Small intestine (tissue), 7 donors: ENCODE measurements at regions not wholly inside any gene's neighbourhood (a gene's known extent, or its start where the extent isn't known, plus 50 kb on each side); places are given as distances from the start of the nearest gene placed in this dataset.
A peak's percentile ranks its signal among the peaks of the same experiment; 100 is the strongest.

Source experiments
- DNase-seq, 2 donors: peaks; one replicate each; pipeline versions ENCODE4 v3.0.0 to v3.0.0-alpha.2; 2013
- FAIRE-seq: peaks from 2 replicates; lab custom pipeline; 2012; peaks lifted over from hg19 to GRCh38; lab: Jason Lieb, UNC
- H3K27ac ChIP-seq, 3 donors: one replicate each; pipeline ENCODE4 v1.5.1; 2013; ENCODE audit warnings: low read length in 2 of 3, mild to moderate bottlenecking in 2 of 3, control low read depth in 1 of 3, inconsistent platforms in 1 of 3, low read depth in 1 of 3, moderate library complexity in 1 of 3
- H3K27me3 ChIP-seq, 3 donors: one replicate each; pipeline ENCODE4 v1.6.1; 2013; ENCODE audit warnings: low read length in 3 of 3, inconsistent platforms in 1 of 3; ENCODE audit not compliant: control insufficient read depth in 3 of 3, insufficient read depth in 3 of 3
- H3K36me3 ChIP-seq, 3 donors: one replicate each; pipeline ENCODE4 v1.6.1; 2013; ENCODE audit warnings: low read length in 3 of 3, inconsistent platforms in 1 of 3, low read depth in 1 of 3, mild to moderate bottlenecking in 1 of 3, moderate library complexity in 1 of 3; ENCODE audit not compliant: control insufficient read depth in 3 of 3, insufficient read depth in 2 of 3
- H3K4me1 ChIP-seq, 3 donors: one replicate each; pipeline ENCODE4 v1.6.1; 2013; ENCODE audit warnings: low read length in 2 of 3, inconsistent platforms in 1 of 3, low read depth in 1 of 3, mild to moderate bottlenecking in 1 of 3, moderate library complexity in 1 of 3; ENCODE audit not compliant: control insufficient read depth in 3 of 3, insufficient read depth in 2 of 3
- H3K4me3 ChIP-seq, 3 donors: one replicate each; pipeline ENCODE4 v1.5.1; 2013; ENCODE audit warnings: low read length in 3 of 3, control low read depth in 1 of 3, inconsistent platforms in 1 of 3, low read depth in 1 of 3, mild to moderate bottlenecking in 1 of 3, moderate library complexity in 1 of 3
- H3K9me3 ChIP-seq, 2 donors: one replicate each; pipeline ENCODE4 v1.6.1; 2013; ENCODE audit warnings: low read depth in 1 of 2, low read length in 1 of 2; ENCODE audit not compliant: control insufficient read depth in 2 of 2, insufficient read depth in 1 of 2
- WGBS, 3 donors: extraction: QIAGEN DNeasy Blood & Tissue Kit; methylation state at CpG; one replicate each; pipeline ENCODE4 v1.1.7; 2013; 5-methylcytosine and 5-hydroxymethylcytosine counted together
- donor health status: healthy with polysubstance abuse.
- donor health status: control.
- donor health status: control.
- donor health status: Bipolar disorder and iron deficiency.
- donor health status: healthy.

DNA sequence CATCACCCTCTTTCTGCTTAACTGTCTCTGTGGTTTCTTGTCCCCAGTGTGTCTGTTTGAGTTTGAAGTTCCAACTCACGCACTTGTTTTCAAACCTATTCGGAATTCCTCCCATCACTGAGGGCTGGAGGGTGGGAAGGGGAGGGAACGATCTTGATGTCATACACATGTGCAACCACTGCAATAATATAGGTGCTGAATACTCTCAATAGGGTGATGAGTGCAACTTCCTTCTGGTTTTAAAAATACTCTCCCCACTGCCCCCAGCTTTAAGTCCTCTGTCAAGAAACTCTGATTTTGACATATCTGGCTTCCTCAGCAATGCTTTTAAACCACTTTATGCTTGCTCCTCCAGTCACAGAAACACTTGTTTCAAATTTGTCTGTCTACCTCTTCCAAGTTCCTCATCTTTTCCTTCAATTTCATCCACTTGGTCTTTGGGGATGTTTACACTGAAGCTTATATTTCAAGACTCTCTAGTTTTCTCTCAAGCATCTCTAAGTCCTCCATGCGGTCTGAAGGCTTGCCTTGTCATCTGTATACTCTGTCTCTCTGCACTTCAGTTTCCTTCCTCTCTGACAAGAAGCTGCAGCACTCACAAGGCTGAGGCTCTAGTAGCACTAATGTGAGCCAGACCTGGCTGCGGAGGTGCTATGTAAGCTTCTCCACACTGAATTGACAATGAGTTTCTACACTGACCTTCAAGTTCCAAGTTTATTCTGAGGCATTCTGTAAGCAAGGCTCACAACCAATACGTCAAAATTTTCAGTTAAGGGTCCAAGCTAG is 422.3 kb downstream of the ZEB2 start:
- DNase-seq: no peak
- Histone ChIP-seq H3K27me3 (no peaks in the 10 kb centered on the region), H3K9me3 (no peaks in the 10 kb centered on the region), H3K4me3 (no peak overlapping the region), H3K27ac (no peak overlapping the region), H3K4me1 (no peaks in the 10 kb centered on the region), H3K36me3 (no peaks in the 10 kb centered on the region)
- WGBS, 3 donors: 67 to 86% (median 75%) methylated on average over 6 of the region's 6 CpGs
- no peak for FAIRE-seq

DNA sequence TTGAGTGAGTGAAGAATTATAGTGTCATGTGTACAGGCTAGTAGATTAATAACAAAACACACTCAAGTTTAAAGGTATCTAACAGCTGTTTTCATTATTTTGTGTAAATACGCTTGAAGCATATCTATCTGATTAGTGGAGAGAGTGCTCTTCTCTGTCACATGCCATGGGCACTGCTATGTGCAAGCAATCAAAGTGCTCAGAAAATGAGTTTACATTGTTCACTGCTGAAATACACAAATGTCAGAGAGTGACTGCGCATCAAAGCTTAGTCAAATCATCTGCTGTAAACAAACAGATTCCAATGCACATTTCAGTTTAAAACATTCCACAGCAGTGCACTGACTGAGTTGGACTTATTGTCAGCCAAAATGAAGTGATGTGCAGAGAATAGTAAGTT is 423.4 kb downstream of the ZEB2 start:
- DNase-seq: no peak
- H3K9me3 ChIP-seq: no peaks in the 10 kb centered on the region
- H3K27me3 ChIP-seq: no peaks in the 10 kb centered on the region
- H3K4me1 ChIP-seq: no peaks in the 10 kb centered on the region
- WGBS, 3 donors: 71 to 93% (median 91%) methylated on average over 2 of the region's 2 CpGs
- no peaks in the 10 kb centered on the region for H3K36me3 ChIP-seq
- no peak overlapping the region for H3K27ac ChIP-seq
- FAIRE-seq: no peak
- H3K4me3 ChIP-seq: no peak overlapping the region

DNA sequence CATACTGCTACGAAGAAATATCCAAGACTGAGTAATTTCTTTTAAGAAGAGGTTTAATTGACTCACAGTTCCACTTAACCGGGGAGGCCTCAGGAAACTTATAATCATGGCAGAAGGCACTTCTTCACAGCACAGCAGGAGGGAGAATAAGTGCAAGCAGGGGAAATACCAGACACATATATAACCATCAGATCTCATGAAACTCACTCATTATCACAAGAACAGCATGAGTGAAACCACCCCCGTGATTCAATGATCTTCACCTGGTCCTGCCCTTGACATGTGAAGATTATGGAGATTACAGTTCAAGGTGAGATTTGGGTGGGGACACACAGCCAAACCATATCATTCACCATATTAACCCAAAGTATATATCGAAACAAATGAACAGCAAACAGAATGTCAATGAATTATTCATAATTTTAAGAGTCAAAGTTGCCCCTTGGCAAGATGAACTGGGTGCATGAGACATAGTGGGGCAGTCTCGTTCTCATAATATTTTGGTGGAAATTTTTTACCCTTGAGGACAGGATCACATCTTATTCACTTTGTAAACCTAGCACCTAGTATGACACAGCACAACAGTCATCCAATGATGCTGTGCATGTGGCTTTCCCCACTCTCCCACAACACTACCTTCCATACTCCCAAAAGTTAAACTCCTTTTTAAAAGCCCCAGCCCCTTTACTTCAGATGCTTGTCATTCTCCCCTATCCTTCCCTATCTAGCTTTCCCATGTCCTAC is 425.3 kb downstream of the ZEB2 start:
- FAIRE-seq: no peak
- no peak overlapping the region for H3K4me3 ChIP-seq
- WGBS, 3 donors: 87 to 94% (median 90%) methylated on average over 5 of the region's 5 CpGs
- no peaks in the 10 kb centered on the region for H3K36me3 ChIP-seq
- no peaks in the 10 kb centered on the region for H3K9me3 ChIP-seq
- no peaks in the 10 kb centered on the region for H3K4me1 ChIP-seq
- no peak overlapping the region for H3K27ac ChIP-seq
- no peak for DNase-seq
- H3K27me3 ChIP-seq: no peaks in the 10 kb centered on the region

- Histone ChIP-seq H3K9me3 (no peaks in the 10 kb centered on the region), H3K27ac (no peak overlapping the region), H3K4me3 (no peak overlapping the region), H3K36me3 (no peaks in the 10 kb centered on the region), H3K4me1 (no peaks in the 10 kb centered on the region), H3K27me3 (no peaks in the 10 kb centered on the region)
- DNase-seq: no peak
- 93 to 95% (median 94%) methylated on average over 3 of the region's 3 CpGs for WGBS, 3 donors
- FAIRE-seq: no peak
These were observed 428.3 kb downstream of the ZEB2 start for GRCh38 chr2:144091622-144092021.

DNA sequence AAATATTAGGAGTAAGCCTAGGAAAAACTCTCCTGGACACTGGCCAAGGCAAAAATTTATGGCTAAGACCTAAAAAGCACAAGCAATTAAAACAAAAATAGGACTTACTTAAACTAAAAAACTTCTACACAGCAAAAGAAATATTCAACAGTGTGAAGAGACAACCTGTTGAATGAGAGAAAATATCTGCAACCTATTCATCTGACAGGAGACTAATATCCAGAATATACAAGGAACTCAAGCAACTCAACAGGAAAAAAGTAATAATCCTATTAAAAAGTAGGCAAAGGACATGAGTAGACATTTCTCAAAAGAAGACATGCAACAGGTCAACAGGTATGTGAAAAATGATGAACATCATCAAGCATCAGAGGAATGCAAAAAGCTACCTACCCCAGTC is 431.1 kb downstream of the ZEB2 start:
- H3K4me3 ChIP-seq: no peak overlapping the region
- H3K9me3 ChIP-seq: no peaks in the 10 kb centered on the region
- no peaks in the 10 kb centered on the region for H3K4me1 ChIP-seq
- H3K27ac ChIP-seq: no peak overlapping the region
- no peaks in the 10 kb centered on the region for H3K36me3 ChIP-seq
- DNase-seq: no peak
- no peak for FAIRE-seq
- H3K27me3 ChIP-seq: no peaks in the 10 kb centered on the region

DNA sequence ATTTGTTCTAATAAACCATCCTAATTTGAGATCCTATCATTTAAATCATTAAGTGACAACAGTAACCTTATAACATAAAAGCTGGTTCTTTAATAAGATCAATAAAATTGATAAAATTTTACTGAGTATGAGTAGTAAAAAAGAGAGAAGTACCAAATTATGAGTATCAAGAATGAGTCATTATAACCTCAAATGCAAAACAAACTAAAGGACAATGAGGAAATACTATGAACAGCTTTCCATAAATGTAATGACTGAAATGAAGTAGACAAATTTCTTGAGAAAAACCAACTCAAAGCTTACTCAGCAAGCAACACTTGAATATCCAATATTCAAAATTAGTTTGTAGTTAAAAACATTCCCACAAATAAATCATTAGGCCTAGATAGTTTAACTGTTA is 433.0 kb downstream of the ZEB2 start:
- H3K4me1 ChIP-seq: no peaks in the 10 kb centered on the region
- DNase-seq (no peak), FAIRE-seq (peak; percentile 51)
- H3K27me3 ChIP-seq: no peaks in the 10 kb centered on the region
- H3K9me3 ChIP-seq: no peaks in the 10 kb centered on the region
- no peaks in the 10 kb centered on the region for H3K36me3 ChIP-seq
- no peak overlapping the region for H3K27ac ChIP-seq
- no peak overlapping the region for H3K4me3 ChIP-seq

- Histone ChIP-seq H3K9me3 (no peaks in the 10 kb centered on the region), H3K36me3 (no peaks in the 10 kb centered on the region), H3K27me3 (no peaks in the 10 kb centered on the region), H3K27ac (no peak overlapping the region), H3K4me1 (no peaks in the 10 kb centered on the region), H3K4me3 (no peak overlapping the region)
- 80 to 85% (median 85%) methylated on average over 3 of the region's 3 CpGs for WGBS, 3 donors
- FAIRE-seq (no peak), DNase-seq (no peak)
These were observed 434.9 kb downstream of the ZEB2 start for GRCh38 chr2:144085016-144085415.

GRCh38 chr2:144084114-144084661 is 435.7 kb downstream of the ZEB2 start:
- DNase-seq (no peak), FAIRE-seq (no peak)
- Histone ChIP-seq H3K27ac (no peak overlapping the region), H3K4me3 (no peak overlapping the region), H3K4me1 (no peaks in the 10 kb centered on the region), H3K36me3 (no peaks in the 10 kb centered on the region), H3K9me3 (no peaks in the 10 kb centered on the region), H3K27me3 (no peaks in the 10 kb centered on the region)
- WGBS, 3 donors: 85 to 92% (median 90%) methylated on average over 2 of the region's 2 CpGs
